NCI-H69 (cell line): ENCODE measurements at regions not wholly inside any gene's neighbourhood (a gene's known extent, or its start where the extent isn't known, plus 50 kb on each side); places are given as distances from the start of the nearest gene placed in this dataset.

ENCODE experiments used
- DNase-seq: peaks from one replicate; lab custom pipeline; 2025; lab: John Stamatoyannopoulos, UW

DNA sequence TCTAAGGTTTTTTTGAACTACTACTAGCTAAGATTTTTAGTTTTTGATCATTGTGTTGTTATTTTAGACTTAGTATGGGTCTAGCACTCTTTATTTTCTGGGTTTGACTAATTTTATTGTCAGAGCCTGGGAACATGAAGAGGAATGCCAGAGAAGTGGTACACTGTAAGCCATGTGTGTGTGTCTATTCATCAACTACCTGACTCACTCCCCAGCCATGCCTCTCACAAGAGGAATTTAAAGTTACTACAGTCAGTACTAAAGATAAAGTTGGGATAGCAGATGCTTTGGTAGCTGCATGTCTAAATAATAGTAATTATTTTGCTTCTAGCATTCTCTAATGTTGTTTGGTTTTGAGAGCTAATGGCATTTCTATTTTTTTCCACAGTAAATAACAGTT lies 264.8 kb downstream of the CSNK1G3 start:
- DNase-seq, result no peak

DNA sequence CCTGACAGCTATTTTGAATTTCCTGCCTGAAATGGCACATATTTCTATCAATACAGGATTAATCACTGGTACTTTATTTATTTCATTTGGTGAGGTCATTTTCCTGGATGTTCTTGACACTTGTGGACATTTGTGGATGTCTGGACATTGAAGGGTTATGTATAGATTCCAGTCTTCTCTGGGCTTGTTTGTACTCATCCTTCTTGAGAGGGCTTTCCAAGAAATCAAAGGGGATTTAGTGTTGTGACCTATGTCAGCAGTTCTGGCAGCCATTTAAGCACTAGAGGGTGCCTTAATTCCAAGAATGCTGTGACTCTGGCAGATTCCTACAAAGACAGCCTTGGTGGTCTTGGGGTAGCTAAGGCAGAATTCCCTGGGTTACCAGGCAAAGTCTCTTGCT lies 259.7 kb downstream of the CSNK1G3 start:
- DNase-seq, result no peak

DNA sequence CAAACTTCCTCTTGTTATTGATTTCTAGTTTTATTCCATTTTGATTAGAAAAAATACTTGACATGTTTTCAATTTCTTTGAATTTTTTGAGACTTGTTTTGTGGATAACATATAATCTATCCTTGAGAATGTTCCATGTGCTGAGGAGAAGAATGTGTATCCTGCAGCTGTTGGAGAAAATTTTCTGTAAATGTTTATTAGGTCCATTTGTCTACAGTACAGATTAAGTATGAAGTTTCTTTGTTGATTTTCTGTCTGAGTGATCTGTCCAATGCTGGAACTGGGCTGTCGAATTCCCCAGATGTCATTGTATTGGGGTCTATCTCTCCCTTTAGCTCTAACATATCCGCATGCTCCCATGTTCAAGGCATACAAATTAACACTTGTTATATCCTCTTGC lies 251.2 kb downstream of the CSNK1G3 start:
- DNase-seq, result no peak

DNA sequence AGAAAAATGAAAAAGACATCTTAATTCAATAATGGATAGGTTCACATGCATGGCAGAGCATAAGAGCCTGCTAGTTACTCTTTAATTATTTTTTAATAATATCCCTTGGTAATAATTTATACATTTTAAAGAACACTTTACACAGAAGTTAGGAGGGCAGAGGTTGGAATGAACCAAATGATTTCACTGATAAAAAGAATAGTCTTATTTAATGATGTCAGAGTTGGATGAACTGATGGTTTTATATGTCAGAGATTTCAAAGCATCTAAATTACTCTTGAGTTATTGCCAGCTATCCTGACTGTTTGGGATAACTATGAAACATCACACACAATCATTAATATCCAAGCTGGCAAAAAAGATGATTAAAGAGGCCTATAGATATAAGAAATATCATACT lies 244.8 kb downstream of the CSNK1G3 start:
- no peak for DNase-seq

DNA sequence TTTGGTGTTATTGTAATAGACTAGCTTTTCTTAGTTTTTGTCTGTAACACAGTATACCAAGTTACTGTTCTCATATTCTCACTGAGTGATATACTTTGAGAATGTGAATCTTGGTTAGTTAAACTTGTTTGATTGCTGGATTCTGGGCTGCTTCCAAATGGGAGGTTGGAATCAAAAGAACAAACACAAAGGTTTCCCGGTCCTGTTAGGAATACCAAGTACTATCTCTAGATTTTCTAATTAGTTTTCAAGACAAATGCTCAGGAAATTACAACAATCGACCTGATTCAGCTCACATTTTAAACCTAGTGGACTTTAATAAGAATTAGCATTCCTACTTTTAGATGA lies 244.3 kb downstream of the CSNK1G3 start:
- DNase-seq, result no peak

DNA sequence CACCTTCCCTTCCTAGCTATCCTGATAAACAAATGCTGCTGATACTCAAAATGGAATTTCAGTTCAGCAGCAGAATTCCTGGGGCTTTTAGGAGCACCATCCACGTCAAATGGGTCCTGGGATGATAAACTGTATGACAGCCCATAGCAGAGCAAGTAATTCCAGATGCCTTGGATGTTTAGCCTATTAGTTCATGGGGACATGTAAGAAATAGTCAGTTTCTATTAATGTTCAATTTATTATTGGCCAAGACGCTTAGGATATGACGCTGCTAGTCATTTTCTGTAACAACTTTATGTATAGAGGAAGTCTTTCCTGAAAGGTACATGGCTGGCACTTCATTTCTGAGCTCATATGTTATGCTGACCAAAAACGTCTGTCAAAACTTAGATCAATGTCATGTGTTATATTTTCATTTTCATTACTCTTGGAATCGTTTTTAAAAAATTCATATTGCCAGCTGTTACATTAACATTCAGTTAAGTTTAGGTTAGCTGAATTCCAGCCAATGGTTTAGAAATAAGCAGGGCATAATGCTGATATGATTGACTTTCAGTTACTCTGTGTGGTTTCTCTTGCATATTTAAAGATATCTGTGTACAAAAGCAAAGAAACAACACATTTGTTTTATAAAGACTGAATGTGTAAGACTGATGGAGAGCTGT lies 243.8 kb downstream of the CSNK1G3 start:
- no peak for DNase-seq

DNA sequence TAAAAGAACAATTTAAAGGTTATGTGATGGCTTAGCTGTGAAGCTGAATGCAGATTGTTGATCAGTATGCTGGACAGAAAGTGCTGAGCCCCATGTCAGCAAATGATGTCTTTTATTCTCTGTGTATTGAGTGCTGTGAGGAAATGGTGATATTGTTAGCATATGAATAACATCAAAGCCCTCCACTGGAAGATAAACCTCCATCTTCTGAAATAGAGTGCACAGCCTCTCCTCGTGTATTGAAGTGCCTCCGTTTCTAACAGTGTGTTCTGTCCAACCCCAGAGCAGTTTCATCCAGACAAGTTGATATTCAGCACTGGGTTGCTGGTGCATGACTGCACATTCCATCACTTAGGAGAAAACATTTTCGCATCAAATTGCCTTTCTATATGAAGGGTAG lies 242.9 kb downstream of the CSNK1G3 start:
- peak; percentile 19 for DNase-seq

DNA sequence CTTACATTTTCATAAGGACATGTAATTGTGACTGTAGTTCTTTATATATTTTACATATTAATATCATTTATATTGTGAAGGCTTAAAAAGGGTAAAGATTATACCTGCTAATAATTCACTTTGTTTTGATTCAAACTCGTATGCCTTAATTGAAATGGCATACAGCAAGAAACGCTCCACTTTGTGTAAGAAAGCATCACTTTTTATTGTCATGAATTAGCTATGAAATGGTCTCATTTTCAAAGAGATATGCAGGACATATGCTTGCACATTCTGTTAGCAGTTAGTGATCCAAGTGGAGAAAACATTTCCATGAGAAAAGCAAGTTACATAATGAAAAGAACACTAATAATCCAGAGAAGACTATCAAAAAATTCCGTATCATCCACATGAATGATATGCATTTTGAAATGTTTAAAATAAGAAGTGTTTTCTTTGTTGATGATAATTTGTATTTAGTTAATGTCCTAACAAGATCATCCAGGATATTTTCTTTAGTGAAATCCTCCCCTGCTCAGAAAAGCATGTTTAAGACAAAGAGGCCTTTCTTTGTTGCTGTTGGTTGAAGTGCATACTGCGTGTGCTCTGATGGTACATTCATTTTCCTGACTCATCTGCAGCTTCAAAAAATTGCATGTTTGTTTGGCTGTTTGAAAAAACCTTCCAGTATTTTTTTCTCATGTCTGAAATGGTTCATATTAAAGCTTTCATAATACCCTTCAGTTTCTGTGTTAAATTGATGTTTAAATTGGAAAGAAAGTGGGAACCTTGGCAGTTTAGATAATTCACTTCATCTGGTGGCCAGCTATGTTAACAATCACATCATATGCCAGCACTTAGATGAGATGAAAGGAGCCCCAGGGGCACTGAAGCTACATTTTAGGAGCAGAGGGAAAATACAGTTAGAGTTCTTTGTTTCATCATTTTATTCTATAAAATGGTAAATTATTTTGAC lies 242.2 kb downstream of the CSNK1G3 start:
- peak; percentile 39 for DNase-seq

DNA sequence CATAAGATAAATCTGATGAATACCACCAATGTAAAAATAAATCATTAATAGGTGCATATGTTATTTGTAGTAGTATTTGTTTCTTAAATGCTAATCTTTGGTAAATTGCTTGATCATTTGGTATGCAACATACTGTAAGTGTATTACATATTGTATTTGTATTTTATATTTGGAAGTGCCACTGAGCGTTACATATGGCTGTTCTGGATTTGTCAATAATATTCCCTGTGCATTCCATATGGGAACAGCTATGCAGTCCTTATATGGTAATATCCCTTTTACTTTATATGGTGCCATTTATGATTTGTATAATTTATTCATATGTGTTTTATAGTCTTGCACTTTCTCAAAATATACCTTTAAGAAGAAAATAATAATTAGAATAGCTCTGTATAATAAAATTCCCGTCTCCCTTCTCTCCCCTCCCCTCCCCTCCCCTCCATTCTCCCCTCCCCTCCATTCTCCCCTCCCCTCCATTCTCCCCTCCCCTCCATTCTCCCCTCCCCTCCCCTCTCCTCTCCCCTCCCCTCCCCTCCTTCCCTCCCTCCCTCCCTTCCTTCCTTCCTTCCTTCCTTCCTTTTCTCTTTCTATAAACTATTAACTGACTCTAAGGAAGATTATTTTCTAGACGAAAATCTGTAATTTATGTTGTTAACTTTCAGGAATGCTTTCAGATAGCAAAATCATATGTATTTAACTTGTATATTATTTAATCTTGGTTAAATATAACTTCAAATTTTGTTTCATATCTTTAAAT lies 241.4 kb downstream of the CSNK1G3 start:
- no peak for DNase-seq

DNA sequence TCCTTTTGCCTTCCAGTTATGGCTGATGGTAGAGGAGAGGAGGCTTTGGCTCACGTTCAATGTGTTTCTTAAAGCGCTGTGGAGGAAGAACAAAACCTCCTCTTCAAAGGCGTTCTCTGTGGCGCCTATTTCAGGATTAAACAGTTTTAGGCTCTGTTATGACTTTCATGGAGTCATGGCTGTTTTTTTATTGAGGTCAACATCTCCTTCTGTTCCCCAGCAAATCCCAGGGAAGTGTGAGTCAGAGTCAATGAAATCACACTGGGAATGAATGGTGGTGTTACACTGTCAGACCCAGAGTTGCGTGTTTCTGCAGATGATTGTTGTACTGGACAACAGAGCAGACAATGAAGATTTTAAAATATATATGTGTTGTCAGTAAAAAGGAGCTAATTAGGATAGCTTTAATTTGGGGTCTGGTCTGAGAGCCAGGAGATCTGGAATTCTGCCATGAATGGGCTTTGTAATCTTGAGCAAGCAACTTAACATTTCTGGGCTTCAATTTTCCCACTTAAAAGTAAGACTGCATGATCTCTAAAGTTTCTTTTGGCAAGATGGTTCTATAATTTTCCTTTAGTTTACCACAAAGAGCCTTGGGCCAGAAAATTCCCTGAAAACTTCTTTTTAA lies 240.7 kb downstream of the CSNK1G3 start:
- DNase-seq, result peak; percentile 84

DNA sequence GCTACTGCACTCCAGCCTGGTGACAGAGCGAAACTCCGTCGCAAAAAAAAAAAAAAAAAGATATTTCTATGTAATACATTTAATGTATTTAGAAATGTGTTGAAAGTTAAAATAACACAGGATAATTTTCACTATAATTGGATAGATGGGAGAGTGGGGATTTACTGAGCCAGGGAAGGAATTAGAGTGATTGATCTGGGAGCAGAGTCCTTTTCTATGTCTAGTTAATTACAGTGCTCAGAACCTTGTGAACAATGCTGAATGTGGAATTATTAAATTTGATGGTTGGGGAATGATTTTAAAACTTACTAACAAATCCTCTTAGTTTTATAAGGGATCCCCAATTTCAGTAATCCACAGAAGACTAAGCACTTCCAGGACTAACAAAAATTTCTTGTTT lies 239.7 kb downstream of the CSNK1G3 start:
- no peak for DNase-seq

DNA sequence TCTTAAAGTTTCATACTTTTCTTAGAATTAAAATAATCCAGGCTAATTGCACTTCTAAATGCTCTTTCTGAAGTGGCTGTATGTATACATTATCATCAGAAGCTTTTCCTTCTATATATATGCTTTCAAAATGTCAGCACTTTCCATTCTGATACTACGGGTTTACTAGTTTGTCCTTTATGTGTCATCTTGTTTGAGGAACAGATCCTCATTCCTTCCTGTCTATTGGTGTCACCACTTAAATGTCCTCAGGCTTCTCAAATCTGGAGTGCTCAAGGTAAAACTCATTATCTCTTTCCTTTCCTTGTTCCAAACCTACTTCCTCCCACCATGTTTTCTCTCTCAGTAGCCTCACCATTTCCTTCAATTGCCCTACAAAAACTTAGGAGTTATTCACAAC lies 236.3 kb downstream of the CSNK1G3 start:
- DNase-seq, result no peak

DNA sequence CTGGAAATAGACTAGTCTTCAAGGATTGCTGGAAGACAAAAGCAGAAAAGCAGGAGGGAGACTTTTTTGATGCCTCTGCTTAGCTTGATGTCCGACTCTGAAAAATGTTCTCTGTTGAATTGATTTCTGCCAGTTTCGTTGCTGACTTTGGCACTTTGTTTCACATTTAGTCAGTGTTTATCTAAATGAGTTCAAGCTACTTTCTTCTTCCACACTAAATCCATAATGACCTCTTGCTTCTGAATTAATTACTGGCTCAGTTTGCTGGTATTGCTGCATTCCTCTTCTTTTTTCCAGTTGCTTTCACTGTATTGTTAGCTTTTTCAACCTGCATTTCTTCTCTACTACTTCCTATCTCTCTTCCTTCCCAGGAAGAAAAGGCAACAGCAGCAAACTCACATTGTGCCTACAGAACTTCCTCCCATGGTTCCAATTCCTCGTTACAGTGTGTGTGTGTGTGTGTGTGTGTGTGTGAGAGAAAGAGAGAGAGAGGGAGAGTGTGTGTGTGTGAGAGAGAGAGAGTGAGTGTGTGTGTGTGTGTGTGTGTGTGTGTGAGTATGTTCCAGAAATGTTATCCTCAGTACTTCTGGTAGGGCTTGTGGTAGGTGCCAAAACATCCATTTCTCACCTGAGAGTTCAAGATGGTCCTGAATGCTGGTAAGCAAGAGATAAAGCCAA lies 234.8 kb downstream of the CSNK1G3 start:
- no peak for DNase-seq

DNA sequence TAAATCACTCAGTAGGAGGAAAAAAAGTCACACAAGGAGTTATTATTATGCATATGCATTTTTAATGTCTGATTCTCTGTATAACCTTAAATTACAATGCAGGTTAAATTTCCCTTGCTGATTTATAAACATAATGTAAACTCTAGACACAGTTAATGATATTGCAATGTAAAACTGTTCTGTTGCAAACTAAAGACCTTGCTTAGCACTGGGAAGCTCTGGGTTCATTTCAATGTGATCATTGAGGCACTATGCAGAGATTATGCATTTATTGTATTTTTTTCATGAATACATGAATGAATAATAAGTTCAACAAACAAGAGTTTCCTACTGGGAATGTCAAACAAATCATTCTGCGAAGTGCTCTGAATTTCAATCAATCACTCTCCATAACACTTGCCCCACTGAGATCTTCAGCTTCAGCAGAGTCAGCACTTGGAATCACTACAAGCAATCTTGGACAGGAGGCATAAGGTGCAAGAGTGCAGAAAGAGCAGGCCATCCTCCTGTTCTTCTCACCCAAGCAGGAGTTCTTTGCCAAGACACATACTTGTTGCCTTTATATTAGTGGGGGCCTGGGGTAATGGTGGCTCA lies 232.1 kb downstream of the CSNK1G3 start:
- no peak for DNase-seq

DNA sequence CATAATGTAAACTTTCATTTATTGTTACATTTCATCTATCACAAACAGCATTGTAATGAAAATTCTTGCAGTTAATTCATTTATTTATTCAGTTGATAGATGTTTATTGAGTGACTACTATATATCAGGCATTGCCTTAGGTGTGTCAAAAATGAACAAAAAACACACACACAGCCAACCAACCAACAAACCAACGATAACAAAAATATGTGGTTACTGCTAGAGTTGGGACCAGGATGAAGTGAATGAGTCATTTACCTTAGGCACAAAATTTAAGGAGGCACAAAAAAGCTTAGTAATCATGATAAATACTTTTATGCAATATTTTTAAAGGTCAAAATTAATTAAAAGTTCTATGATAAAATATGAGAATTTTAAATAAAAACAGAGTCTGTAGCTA lies 223.4 kb downstream of the CSNK1G3 start:
- no peak for DNase-seq

DNA sequence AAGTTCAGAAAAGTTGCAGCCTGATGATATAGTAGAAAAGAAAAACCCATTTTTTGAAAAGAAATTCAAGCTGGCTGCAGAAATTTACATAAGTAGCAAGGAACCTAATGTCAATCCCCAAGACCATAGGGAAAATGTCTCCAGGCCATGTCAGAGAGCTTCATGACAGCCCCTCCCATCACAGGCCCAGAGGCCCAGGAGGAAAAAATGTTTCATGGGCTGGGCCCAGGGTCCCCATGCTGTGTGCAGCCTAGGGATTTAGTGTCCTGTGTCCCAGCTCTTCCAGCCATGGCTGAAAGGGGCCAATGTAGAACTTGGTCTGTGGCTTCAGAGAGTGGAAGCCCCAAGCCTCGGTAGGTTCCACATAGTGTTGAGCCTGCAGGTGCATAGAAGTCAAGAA lies 220.3 kb downstream of the CSNK1G3 start:
- DNase-seq, result no peak

DNA sequence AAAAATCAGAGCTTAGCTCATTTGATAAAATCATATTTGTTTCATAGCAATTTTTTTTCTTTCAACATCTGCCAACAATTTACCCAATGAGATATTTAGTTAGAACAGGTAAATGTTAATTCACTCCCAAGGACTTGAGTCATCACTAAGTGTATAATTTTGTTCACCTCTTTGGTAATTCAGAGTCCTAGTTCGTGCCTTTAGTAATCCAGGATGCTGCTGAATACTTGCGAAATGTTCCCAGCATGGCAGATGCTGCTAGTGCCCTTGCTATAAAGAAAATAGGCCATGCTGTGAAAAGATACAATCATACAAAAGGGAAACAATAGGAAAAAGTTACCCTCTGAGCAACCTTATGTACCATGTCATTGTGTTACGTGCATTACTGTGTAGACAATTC lies 210.5 kb downstream of the CSNK1G3 start:
- peak; percentile 78 for DNase-seq

DNA sequence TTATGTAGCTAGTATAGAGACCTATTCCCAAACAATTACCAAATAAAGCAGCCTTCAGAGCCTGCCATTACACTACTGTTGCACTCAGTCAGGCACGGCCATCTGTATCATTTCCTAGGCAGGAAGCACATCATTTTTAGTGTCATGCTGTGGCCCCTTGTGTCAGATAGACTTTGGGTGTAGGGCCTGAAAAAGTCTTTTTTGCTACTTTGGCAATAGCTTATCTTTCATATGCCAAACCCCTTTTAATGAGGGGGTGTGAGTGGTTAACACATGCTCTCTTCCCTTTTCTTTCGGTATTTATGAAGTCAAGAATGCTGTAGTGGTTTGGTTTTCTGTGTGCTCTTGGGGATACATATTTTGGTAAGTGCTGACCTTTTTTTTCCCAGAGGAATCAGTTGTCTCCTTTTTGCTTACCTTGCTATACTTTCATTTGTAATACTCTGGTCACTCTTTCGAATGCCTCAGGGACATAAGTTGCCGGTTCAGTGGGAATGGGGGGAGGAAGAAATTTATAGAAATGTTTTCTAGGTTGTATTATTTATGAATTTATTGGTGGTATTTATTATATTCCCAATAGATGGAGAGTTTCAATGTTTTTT lies 209.8 kb downstream of the CSNK1G3 start:
- peak; percentile 40 for DNase-seq

DNA sequence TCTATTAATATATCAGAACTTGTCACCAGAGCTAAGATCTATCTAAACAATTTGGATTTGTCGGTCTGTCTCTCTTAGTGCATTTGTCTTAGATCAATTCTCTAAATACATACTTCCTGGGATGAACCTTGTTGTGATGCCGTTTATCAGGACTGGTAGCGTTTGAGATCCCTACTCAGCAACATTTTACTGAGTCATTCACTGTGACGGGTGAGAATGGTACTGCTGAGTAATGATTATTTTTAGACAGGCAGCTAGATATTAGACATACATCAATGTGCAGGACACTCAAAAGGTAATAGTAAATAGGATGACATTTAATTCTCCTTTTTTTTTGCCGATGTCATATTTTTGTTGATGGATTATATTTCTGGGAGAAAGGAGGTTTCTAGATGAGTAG lies 209.0 kb downstream of the CSNK1G3 start:
- DNase-seq, result no peak

DNA sequence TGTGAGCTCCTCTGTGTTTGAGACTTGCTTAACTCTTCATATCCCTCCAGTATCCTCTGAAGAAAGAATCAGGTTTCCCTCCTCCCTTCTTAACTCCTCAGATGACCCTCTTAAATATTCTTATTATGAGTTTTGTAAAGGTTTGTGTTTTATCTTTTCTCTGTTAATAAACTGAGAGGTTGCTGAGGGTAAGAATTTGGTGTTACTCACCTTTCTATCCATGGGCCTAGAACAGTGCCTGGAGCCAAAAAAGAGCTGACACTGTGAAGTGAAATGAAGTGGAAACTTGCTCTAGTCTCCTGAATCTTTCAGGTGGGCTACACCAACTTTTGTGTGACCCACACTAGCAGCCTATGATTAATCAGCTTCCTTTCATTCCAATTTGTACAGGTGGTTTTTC lies 208.4 kb downstream of the CSNK1G3 start:
- DNase-seq, result no peak

DNA sequence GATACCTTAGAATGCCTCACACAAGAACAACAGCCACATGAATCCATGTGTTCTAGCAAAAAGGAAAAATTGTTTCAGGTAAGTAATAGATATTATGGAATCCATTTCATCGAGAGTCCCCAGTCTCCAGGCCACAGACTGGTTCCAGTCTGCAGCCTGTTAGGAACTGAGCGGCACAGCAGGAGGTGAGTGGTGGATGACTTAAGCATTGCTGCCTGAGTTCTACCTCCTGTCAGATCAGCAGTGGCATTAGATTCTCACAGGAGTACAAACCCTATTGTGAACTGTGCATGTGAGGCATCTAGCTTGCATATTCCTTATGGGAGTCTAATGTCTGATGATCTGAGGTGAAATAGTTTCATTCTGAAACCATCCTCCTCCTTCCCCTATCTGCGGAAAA lies 207.0 kb downstream of the CSNK1G3 start:
- peak; percentile 11 for DNase-seq
